Activated CD4-positive, alpha-beta T cell treated with anti-CD3 and anti-CD28 coated beads, Interleukin-2, amount 50 U/mL, for 4 hours (primary cell): ENCODE measurements at regions not wholly inside any gene's neighbourhood (a gene's known extent, or its start where the extent isn't known, plus 50 kb on each side); places are given as distances from the start of the nearest gene placed in this dataset.

Experiments
- DNase-seq, 2 experiments: peaks; one replicate each; pipeline ENCODE4 v3.0.0-alpha.2; 2020

DNA sequence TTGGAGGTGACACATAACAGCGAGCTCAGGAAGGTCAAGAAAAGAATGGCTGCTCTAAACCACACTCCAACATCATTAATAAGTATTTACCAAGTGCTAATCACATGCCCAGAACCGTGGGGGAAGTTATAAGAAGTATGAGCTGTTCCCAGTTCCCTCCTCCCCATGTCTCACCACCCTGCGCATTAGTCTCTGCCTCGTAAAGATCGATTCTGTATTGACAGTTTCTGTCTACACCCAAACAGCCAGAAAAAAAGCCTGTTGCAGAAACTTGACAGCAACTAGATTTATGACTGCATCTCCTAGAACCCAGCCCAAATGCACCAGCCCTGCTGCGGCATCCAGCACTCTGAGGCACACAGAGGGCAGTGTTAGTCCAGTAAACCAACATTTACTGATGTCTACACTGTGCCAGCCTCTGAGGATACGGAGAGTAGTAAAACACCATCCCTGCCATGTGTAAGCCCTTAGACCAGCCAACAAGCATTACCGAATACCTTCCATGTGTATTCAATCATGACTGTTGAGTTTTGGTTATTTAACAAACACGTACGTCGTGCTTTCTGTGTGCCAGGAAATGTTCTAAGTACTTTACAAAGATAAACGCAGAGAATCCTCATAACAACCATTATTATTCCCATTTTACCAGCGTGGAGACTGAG, 63.6 kb upstream of the ZBTB40 start:
- DNase-seq = no peak

DNA sequence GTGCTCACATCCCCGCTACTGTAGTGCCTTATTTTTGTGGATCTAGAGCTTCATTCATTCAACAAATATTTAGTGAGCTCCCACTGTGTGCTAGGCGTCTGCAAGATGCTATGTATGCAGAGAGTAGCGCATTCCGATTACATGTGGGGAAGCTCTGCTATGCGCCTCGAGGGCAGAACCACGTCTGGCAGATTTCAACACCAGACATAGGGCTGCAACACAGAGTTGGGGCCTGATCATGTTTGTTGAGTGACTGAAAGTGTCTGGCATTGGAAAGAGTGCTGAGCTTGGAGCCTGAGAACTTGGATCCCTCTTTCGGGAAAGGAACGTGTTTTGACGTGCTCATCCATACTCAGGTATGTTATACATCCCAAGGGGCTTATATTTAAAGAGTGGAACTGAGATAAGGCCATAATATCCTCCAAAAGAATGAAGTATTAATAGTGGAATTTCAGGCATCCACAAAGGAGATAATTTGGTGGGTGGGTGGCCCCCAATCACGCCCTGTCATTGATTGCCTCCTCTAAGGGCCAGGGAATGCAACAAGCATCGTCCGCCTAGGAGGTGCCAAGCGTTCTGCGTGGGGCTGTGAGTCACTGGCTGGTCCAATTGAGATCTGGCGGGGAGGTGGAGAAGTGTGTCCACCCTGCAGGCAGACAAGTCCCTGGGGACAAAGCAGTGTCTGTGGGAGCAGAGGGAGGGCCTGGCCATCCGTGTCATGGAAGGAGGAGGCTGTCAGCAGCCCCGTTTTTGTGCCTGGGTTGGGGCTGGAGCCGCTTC, 62.8 kb upstream of the ZBTB40 start:
- DNase-seq = no peak

DNA sequence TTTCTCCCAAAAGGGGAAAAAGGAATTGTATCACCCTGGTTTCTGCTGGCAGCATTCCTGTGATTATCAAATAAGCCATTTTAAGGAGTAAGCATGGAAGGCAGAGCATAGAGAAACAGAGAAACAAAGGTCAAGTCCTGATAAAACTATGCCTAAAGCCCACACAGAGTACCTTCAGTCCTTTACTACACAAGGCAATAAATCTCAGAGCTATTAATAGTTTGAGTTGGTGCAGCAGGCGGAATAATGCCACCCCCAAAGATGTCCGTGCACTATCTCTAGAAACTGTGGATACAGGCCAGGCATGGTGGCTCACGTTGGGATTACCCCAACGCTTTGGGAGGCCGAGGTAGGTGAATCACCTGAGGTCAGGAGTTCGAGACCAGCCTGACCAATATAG, 58.1 kb upstream of the ZBTB40 start:
- no peak for DNase-seq

DNA sequence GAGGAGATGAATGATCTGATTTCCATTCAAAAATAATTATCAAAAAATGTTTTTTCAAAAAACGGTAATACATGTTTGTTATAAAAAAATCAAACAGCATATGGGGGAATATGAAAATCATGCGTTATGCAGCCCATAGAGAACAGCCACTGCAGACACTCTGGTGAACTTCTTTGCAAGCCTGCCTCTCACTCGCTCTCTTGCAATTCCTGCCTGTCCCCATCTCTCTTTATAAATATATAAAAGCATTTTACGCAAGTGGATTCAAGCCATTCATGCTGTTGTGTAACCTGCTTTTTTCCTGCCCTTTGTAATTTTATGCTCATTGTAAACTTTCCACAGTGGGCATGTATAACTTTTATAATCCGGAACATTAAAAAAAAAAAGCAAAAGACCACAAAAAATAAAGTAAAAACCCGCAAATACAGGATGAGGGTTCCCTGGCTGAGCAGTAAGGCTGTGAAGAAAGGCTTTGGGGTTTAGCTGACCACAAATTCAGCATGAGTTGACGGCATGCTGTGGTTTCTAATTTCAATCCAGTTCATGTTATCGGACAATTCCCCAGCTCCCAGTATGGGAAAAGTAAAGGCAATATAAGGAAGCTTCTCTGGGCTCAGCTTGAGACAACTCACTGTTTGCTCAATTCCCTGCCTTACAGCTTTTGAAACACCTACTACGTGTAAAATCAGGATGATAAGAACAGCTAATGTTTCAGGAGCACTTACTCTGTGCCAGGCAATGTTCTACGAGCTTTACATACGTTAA, 52.8 kb upstream of the ZBTB40 start:
- no peak for DNase-seq

DNA sequence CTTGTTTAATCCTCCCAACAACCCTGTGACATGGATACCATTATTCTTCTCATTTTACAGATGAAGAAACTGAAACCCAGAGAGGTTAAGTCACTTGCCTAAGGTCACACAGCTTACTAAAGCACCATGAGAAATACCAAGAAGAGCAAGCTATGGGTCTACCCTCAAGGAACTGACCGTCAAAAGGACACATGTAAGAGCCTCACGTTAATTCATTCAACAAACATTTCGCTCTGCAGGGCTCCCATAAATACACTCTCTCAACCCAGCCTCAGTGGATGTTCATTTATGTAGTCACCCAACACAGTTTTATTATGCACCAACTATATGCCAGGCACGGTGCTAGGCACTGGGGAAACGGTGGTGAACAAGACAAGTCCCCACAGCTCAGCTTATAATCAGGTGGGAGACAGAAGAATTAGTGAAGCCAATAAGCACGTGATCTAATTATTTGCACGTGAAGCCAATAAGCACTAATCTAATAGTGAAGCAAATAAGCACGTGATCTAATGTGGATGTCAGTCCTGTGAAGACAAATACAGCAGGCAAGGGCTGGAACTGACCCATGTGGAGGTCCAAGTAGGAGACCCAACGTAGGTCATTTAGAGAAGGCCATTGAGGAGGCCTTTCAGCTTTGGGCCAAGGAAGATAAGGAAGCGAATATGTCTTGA, 52.1 kb upstream of the ZBTB40 start:
- DNase-seq = no peak
